ENCODE measurements at regions not wholly inside any gene's neighbourhood (a gene's known extent, or its start where the extent isn't known, plus 50 kb on each side); places are given as distances from the start of the nearest gene placed in this dataset.

GRCh38 chr6:105641504-105641903 lies 238.6 kb upstream of the PREP start:
- no peak for TF ChIP-seq CTCF (IDR thresholded peaks at IDR 0.05; ENCODE audit: extremely low read depth in 1 of 2, insufficient read depth in 1 of 2, low read depth in 1 of 2, low read length in 2 of 2)
- no peak for TF ChIP-seq MAX (IDR thresholded peaks at IDR 0.05; ENCODE audit: insufficient read depth, insufficient read length)
- no peak for TF ChIP-seq EZH2 (IDR thresholded peaks at IDR 0.05; ENCODE audit: borderline replicate concordance, low read depth, low read length, severe bottlenecking)
- TF ChIP-seq POLR2A (IDR thresholded peaks at IDR 0.05; ENCODE audit: low read depth, low read length): no peak
- TF ChIP-seq JUN (IDR thresholded peaks at IDR 0.05; ENCODE audit: borderline replicate concordance, insufficient read depth, insufficient read length, low read depth): no peak
- no peak for TF ChIP-seq FOS (IDR thresholded peaks at IDR 0.05; ENCODE audit: borderline replicate concordance, insufficient read depth, low read length)
- no peak for TF ChIP-seq POLR2AphosphoS5 (IDR thresholded peaks at IDR 0.05; ENCODE audit: insufficient read depth, low read depth, low read length)
